Activated CD8-positive, alpha-beta T cell treated with anti-CD3 and anti-CD28 coated beads for 36 hours (primary cell): ENCODE measurements at regions not wholly inside any gene's neighbourhood (a gene's known extent, or its start where the extent isn't known, plus 50 kb on each side); places are given as distances from the start of the nearest gene placed in this dataset.

ENCODE experiments used
- ATAC-seq: fragments of 200-7000 bp; cut with Tn5 transposase; one replicate; pipeline ENCODE4 v1.10.0; 2021; ENCODE audit warnings: mild to moderate bottlenecking, moderate library complexity
- CTCF ChIA-PET: fragments of 350-600 bp; sonication (Branson Sonifier 250); formaldehyde crosslinking; loops from one replicate; lab custom pipeline; 2021; ENCODE audit warnings: antibody characterized with exemption; lab: Charles Lee
- POLR2A ChIA-PET: fragments of 350-600 bp; sonication (Branson Sonifier 250); formaldehyde crosslinking; loops from one replicate; lab custom pipeline; 2021; ENCODE audit warnings: antibody characterized with exemption; lab: Charles Lee
- DNase-seq: peaks from one replicate; pipeline ENCODE4 v3.0.0-alpha.2; 2020
- H3K27ac Mint-ChIP-seq: one replicate; pipeline ENCODE4 v1.8.0; 2021; ENCODE audit warnings: mild to moderate bottlenecking, mixed read lengths
- H3K27me3 Mint-ChIP-seq: one replicate; pipeline ENCODE4 v1.8.0; 2021; ENCODE audit warnings: mixed read lengths
- H3K36me3 Mint-ChIP-seq: one replicate; pipeline ENCODE4 v1.8.0; 2021; ENCODE audit warnings: low read depth, mixed read lengths
- H3K4me1 Mint-ChIP-seq: one replicate; pipeline ENCODE4 v1.8.0; 2021; ENCODE audit warnings: low read depth, mixed read lengths
- H3K4me3 Mint-ChIP-seq: one replicate; pipeline ENCODE4 v1.8.0; 2021; ENCODE audit warnings: mild to moderate bottlenecking, moderate library complexity, mixed read lengths
- H3K9me3 Mint-ChIP-seq: one replicate; pipeline ENCODE4 v1.8.0; 2021; ENCODE audit warnings: mixed read lengths
- CTCF ChIP-seq: fragments of 200-600 bp; IDR thresholded peaks from one replicate; pipeline ENCODE4 v1.8.0; 2022; ENCODE audit warnings: antibody characterized with exemption, mild to moderate bottlenecking
- intact Hi-C: fragments of 100-400 bp; cut with micrococcal nuclease; formaldehyde crosslinking; loops from one replicate; pipeline ENCODE4 v1.10.0; 2022

- DNase-seq = no peak
- Mint-ChIP-seq H3K4me3 (no peak overlapping the region), H3K9me3 (peaks cover 8% of the 10 kb centered on the region), H3K36me3 (peaks cover 9% of the 10 kb centered on the region), H3K27ac (peak overlapping the region; percentile 87), H3K27me3 (no peaks in the 10 kb centered on the region), H3K4me1 (peaks cover 84% of the 10 kb centered on the region)
- no peak for TF ChIP-seq CTCF
- POLR2A ChIA-PET = interaction anchor here (0.7 to 1.4 kb wide), 5 partner anchors 15 to 138 kb away, joined by 3 to 4 read pairs (median 3); no protein-coding TSS in a partner anchor
- intact Hi-C loops = loop anchor here (5.0 kb wide), 1 partner anchor 41 kb away; no protein-coding TSS in a partner anchor
- peak; percentile 2 for ATAC-seq
- CTCF ChIA-PET = interaction anchor here (0.6 to 2.8 kb wide), 18 partner anchors 10 to 279 kb away, joined by 3 to 16 read pairs (median 6); partner anchors contain the start of gene GPR183
These were observed 50.0 kb upstream of the DOCK9 start for GRCh38 chr13:99027661-99028425.

GRCh38 chr13:99028890-99029289 lies 51.0 kb upstream of the DOCK9 start:
- Mint-ChIP-seq H3K4me1 (peaks cover 80% of the 10 kb centered on the region), H3K27me3 (no peaks in the 10 kb centered on the region), H3K4me3 (no peak overlapping the region), H3K9me3 (peaks cover 8% of the 10 kb centered on the region), H3K36me3 (peaks cover 9% of the 10 kb centered on the region), H3K27ac (peak overlapping the region; percentile 11)
- ChIA-PET POLR2A (interaction anchor here (0.8 to 1.4 kb wide), 3 partner anchors 37 to 88 kb away, joined by 3 read pairs; no protein-coding TSS in a partner anchor), CTCF (interaction anchor here (0.7 to 2.8 kb wide), 32 partner anchors 9 to 278 kb away, joined by 3 to 16 read pairs (median 4); partner anchors contain the start of gene GPR183)
- intact Hi-C loops = loop anchor here (5.0 kb wide), 1 partner anchor 42 kb away; no protein-coding TSS in a partner anchor
- ATAC-seq = peak; percentile 38
- DNase-seq = peak; percentile 73
- peak; percentile 56 for TF ChIP-seq CTCF

- intact Hi-C loops = loop anchor here (5.0 kb wide), 1 partner anchor 42 kb away; no protein-coding TSS in a partner anchor
- peaks cover 8% of the 10 kb centered on the region for H3K9me3 Mint-ChIP-seq
- H3K4me1 Mint-ChIP-seq = peaks cover 78% of the 10 kb centered on the region
- CTCF ChIA-PET = interaction anchor here (0.8 to 2.8 kb wide), 22 partner anchors 8 to 278 kb away, joined by 3 to 16 read pairs (median 4); partner anchors contain the start of gene GPR183
- DNase-seq (no peak), ATAC-seq (no peak)
- no peak overlapping the region for H3K27ac Mint-ChIP-seq
- H3K36me3 Mint-ChIP-seq = peaks cover 9% of the 10 kb centered on the region
- no peak for TF ChIP-seq CTCF
- POLR2A ChIA-PET = interaction anchor here (0.8 to 1.4 kb wide), 2 partner anchors 38 to 89 kb away, joined by 3 read pairs; no protein-coding TSS in a partner anchor
- no peak overlapping the region for H3K4me3 Mint-ChIP-seq
- H3K27me3 Mint-ChIP-seq = no peaks in the 10 kb centered on the region
These were observed 51.7 kb upstream of the DOCK9 start for GRCh38 chr13:99029576-99029975.

- intact Hi-C loops = loop anchor here (5.0 kb wide), 1 partner anchor 158 kb away; no protein-coding TSS in a partner anchor
- TF ChIP-seq CTCF = no peak
- H3K36me3 Mint-ChIP-seq = peaks cover 14% of the 10 kb centered on the region
- no peak for DNase-seq
- no peak for ATAC-seq
- ChIA-PET CTCF (no interaction called here), POLR2A (no interaction called here)
- no peaks in the 10 kb centered on the region for H3K27me3 Mint-ChIP-seq
- peaks cover 10% of the 10 kb centered on the region for H3K9me3 Mint-ChIP-seq
- peaks cover 73% of the 10 kb centered on the region for H3K4me1 Mint-ChIP-seq
- no peak overlapping the region for H3K27ac Mint-ChIP-seq
- H3K4me3 Mint-ChIP-seq = no peak overlapping the region
These were observed 52.5 kb upstream of the DOCK9 start for GRCh38 chr13:99030326-99030725.
